NCI-H1930 (cell line): ENCODE measurements at regions not wholly inside any gene's neighbourhood (a gene's known extent, or its start where the extent isn't known, plus 50 kb on each side); places are given as distances from the start of the nearest gene placed in this dataset.

Source experiments
- DNase-seq, 2 experiments: peaks; one replicate each; lab custom pipeline; 2025; lab: John Stamatoyannopoulos, UW

- no peak for DNase-seq
Measured at GRCh38 chr16:52052818-52053217, 494.1 kb downstream of the TOX3 start.

GRCh38 chr16:52051414-52052172 lies 495.4 kb downstream of the TOX3 start:
- no peak for DNase-seq

GRCh38 chr16:52050418-52050817 lies 496.5 kb downstream of the TOX3 start:
- no peak for DNase-seq

GRCh38 chr16:52035436-52035835 lies 511.5 kb downstream of the TOX3 start:
- no peak for DNase-seq

- DNase-seq, result no peak
Measured at GRCh38 chr16:52034830-52035229, 512.1 kb downstream of the TOX3 start.

GRCh38 chr16:52033992-52034391 lies 513.0 kb downstream of the TOX3 start:
- no peak for DNase-seq

GRCh38 chr16:52022980-52023379 lies 524.0 kb downstream of the TOX3 start:
- no peak for DNase-seq

- no peak for DNase-seq
Measured at GRCh38 chr16:52022177-52022576, 524.8 kb downstream of the TOX3 start.

- DNase-seq, result no peak
Measured at GRCh38 chr16:52016387-52016786, 530.6 kb downstream of the TOX3 start.

- no peak for DNase-seq
Measured at GRCh38 chr16:52005551-52005950, 541.4 kb downstream of the TOX3 start.

GRCh38 chr16:52004343-52004742 lies 542.6 kb downstream of the TOX3 start:
- no peak for DNase-seq

- DNase-seq, result no peak
Measured at GRCh38 chr16:52002026-52002425, 544.9 kb downstream of the TOX3 start.

- no peak for DNase-seq
Measured at GRCh38 chr16:51996516-51996915, 550.4 kb downstream of the TOX3 start.

GRCh38 chr16:51994597-51994996 lies 552.3 kb downstream of the TOX3 start:
- DNase-seq, result no peak

- no peak for DNase-seq
Measured at GRCh38 chr16:51989637-51990230, 557.2 kb downstream of the TOX3 start.

- no peak for DNase-seq
Measured at GRCh38 chr16:51988977-51989376, 558.0 kb downstream of the TOX3 start.

GRCh38 chr16:51987519-51987918 lies 559.4 kb downstream of the TOX3 start:
- DNase-seq, result no peak

- DNase-seq, result no peak
Measured at GRCh38 chr16:51986717-51987116, 560.2 kb downstream of the TOX3 start.

GRCh38 chr16:51986301-51986700 lies 560.6 kb downstream of the TOX3 start:
- DNase-seq, result no peak

GRCh38 chr16:51985126-51985525 lies 561.8 kb downstream of the TOX3 start:
- DNase-seq, result no peak

GRCh38 chr16:51984395-51984794 lies 562.5 kb downstream of the TOX3 start:
- no peak for DNase-seq

- DNase-seq, result peak; percentile 34 to 49
Measured at GRCh38 chr16:51982715-51983680, 563.9 kb downstream of the TOX3 start.

GRCh38 chr16:51981725-51982124 lies 565.2 kb downstream of the TOX3 start:
- no peak for DNase-seq
